ENCODE measurements at regions not wholly inside any gene's neighbourhood (a gene's known extent, or its start where the extent isn't known, plus 50 kb on each side); places are given as distances from the start of the nearest gene placed in this dataset.

DNA sequence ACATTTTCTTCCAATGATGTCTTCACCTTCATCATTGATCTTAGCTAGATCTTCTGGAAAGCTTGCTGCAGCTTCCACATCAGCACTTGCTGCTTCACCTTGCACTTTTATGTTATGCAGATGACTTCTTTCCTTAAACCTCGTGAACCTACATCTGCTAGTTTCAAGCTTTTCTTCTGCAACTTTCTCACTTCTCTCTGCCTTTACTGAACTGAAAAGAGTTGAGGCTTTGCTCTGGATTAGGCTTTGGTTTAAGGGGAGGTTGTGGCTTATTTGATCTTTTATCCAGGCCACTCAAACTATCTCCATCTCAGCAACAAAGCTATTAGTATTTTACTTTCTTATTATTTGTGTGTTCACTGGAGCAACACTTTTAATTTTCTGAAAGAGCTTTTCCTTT, 125.5 kb upstream of the POM121L12 start:
- TF ChIP-seq, protein P1, sequence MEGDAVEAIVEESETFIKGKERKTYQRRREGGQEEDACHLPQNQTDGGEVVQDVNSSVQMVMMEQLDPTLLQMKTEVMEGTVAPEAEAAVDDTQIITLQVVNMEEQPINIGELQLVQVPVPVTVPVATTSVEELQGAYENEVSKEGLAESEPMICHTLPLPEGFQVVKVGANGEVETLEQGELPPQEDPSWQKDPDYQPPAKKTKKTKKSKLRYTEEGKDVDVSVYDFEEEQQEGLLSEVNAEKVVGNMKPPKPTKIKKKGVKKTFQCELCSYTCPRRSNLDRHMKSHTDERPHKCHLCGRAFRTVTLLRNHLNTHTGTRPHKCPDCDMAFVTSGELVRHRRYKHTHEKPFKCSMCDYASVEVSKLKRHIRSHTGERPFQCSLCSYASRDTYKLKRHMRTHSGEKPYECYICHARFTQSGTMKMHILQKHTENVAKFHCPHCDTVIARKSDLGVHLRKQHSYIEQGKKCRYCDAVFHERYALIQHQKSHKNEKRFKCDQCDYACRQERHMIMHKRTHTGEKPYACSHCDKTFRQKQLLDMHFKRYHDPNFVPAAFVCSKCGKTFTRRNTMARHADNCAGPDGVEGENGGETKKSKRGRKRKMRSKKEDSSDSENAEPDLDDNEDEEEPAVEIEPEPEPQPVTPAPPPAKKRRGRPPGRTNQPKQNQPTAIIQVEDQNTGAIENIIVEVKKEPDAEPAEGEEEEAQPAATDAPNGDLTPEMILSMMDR (IDR thresholded peaks at IDR 0.05): no peak
- TF ChIP-seq POLR2A (IDR thresholded peaks at IDR 0.05) (no peak), POLR2AphosphoS5 (IDR thresholded peaks at IDR 0.05) (no peak)
